WI38 (cell line): ENCODE measurements at regions not wholly inside any gene's neighbourhood (a gene's known extent, or its start where the extent isn't known, plus 50 kb on each side); places are given as distances from the start of the nearest gene placed in this dataset.

ENCODE experiments used
- H3K4me3 ChIP-seq: 2 replicates; pipeline ENCODE4 v1.5.1; 2011; ENCODE audit warnings: low read depth, mild to moderate bottlenecking, control low read depth, low read length
- TF ChIP-seq, protein P1 (sequence below): IDR thresholded peaks from 2 replicates; pipeline ENCODE4 v1.5.1; 2012; ENCODE audit warnings: low read depth, mild to moderate bottlenecking, control low read depth, low read length

DNA sequence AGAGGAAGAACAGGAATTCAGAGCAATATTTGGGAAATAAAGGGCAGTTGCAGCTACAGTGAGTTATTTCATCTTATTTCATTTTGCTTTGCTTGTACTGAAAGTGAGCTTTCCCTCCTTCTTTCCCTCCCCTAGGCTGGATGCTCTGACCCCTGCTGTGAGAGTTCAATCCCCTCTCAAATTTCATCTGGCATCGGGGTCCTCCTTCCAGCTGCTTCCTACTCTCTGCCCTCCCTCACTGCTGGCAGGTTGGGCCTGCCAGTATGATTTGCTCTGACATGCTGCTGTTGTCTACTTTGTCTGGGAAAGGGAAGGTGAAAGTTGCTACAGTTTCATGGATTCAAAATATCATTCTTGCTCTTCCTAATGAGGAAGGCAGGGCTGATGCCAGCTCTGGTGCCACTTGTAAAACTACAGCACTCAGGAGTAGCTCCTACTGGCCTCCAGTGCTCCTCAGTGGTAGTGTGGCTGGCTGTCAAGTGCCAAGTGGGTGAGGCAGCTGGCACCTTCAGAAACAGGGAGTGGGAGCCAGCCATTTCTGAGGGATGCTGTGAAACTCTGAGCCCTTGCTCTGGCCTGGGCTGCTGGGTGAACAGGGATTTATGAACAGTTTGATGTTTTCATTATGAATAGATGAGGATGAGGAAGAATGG, 408.6 kb downstream of the HAPSTR1 start:
- TF ChIP-seq, protein P1, sequence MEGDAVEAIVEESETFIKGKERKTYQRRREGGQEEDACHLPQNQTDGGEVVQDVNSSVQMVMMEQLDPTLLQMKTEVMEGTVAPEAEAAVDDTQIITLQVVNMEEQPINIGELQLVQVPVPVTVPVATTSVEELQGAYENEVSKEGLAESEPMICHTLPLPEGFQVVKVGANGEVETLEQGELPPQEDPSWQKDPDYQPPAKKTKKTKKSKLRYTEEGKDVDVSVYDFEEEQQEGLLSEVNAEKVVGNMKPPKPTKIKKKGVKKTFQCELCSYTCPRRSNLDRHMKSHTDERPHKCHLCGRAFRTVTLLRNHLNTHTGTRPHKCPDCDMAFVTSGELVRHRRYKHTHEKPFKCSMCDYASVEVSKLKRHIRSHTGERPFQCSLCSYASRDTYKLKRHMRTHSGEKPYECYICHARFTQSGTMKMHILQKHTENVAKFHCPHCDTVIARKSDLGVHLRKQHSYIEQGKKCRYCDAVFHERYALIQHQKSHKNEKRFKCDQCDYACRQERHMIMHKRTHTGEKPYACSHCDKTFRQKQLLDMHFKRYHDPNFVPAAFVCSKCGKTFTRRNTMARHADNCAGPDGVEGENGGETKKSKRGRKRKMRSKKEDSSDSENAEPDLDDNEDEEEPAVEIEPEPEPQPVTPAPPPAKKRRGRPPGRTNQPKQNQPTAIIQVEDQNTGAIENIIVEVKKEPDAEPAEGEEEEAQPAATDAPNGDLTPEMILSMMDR, result no peak
- H3K4me3 ChIP-seq, result no peak overlapping the region

DNA sequence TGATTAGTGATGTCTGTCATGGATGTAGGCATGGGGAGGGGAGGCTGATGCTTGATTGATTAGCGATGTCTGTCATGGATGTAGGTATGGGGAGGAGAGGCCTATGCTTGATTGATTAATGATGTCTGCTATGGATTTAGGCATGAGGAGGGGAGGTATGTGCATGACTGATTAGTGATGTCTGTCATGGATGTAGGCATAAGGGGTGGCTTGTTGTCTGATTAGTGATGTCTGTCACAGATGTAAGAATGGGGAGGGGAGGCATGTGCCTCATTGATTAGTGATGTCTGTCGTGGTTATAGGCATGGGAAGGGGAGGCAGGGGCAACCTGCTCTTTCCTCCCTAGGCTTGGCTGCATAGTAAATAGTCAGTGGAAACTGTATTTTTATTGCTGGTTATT, 409.4 kb downstream of the HAPSTR1 start:
- TF ChIP-seq, protein P1, result no peak
- no peak overlapping the region for H3K4me3 ChIP-seq

DNA sequence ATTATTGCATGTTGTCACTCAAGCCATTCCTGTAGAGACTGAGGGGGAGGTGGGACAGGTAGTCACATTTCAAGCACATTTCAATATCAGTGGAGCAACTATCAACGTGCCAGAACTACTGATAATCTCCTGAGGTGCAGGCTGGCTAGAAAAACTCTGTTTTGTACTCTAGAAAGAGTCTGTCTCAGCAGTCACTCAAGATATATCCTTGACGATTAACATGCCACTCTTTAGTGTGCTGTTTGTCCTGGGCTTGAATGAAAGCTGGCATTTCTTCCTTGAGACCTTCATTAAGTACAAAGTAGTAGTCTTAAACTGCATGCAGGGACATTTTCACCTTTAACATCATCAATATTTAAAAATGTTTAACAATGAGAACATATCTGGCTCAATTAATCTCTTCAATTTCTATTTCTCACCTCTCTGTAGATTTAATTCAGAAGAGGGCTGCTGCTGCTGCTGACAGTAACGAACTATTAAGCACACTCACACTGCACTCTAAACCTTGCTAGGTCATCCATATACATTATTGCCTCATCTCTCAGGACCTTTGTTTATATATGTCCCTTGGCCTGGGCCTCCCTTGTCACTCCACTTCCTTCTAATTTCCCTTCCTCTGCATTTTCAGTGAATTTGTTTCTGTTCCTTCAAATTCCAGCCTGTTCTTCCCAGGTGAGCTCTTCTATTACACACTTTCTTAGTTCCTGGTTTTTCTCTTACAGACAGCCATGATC, 412.0 kb downstream of the HAPSTR1 start:
- TF ChIP-seq, protein P1, result no peak
- H3K4me3 ChIP-seq, result no peak overlapping the region

DNA sequence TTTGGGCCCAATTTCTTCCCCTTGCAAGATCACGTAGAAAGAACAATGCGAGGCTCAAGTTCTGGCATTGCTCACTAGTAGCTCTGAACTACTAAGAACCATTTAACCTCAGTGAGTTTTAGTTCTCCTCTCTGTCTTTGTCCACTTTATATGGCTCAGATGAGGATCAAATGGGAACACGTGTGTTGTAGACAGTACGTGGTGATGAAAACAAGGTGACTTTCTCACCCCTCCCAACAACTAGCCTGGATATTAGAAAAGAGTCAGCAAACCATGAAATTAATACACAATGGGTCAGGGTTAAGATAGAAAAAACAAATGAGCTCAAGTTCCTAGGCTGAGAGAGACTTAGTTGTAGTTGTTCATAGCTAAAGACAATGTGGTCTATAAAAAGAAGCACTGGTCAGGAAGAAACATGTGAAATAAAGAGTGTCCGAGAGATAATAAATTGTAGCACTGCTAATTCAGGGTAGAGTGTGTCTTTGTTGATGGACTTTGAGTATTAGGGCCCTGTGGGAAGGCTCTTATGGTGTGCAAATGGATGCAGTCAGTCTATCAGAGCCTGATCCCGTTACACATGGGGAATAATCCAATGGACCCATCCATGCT, 417.0 kb downstream of the HAPSTR1 start:
- TF ChIP-seq, protein P1, result no peak
- no peak overlapping the region for H3K4me3 ChIP-seq

DNA sequence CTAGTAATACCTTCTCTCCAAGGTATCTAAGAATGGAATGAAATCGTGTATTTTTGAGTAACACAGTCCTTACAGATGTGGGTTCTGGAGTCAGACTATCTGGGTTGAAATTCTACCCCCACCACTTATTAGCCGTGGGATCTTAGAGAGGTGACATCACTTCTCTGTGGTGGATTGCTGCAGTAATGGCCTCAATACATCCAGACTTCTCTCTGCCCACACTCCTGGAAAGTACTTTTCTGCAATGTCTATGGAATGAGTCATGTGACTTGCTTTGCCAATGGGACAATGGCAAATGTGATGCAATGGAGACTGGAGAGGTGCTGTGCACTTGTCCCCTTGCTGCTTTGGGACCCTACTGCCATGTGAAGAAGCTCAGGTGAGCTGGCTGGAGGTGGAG, 418.2 kb downstream of the HAPSTR1 start:
- TF ChIP-seq, protein P1, result no peak
- H3K4me3 ChIP-seq, result no peak overlapping the region

DNA sequence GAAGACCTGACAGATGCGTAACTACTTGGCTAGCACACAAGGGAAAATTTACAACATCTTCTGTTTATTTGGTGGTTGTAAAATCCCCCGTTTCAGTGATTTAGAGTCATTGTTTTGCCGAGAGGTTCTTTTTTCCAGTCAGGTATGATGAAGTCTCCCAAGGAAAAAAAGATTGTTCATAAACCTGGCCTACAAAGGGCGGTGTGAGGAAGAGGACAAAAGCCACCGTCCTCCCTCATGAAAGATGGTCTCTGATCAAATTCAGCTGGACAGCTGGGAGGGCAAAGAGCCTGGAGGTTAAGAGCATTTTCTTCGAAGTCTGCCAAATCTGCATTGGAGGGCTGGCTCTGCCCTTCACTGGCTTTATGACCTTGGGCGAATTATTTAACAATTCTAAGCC, 419.9 kb downstream of the HAPSTR1 start:
- no peak overlapping the region for H3K4me3 ChIP-seq
- TF ChIP-seq, protein P1, result no peak

DNA sequence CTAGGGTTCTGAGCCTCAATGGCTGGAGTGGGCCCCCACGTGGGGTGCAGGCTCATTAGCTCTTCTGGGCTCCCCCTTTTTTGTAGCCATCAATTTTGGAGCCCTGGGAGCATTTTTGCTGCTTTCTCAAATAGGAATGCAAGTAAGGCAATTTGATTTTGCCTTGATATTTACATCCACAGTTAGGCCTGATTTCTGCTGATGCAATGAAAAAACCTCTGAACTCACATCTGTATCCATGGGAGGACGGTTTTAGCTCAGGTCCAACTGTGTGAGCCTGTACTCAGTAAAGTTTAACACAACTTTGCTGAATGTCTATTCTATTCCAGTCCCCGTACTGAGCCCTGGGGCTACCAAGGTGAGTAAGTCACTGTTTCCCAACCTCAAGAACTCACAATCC, 425.0 kb downstream of the HAPSTR1 start:
- TF ChIP-seq, protein P1, result no peak
- H3K4me3 ChIP-seq, result no peak overlapping the region
